Upper lobe of left lung (tissue), 4 donors: ENCODE measurements at regions not wholly inside any gene's neighbourhood (a gene's known extent, or its start where the extent isn't known, plus 50 kb on each side); places are given as distances from the start of the nearest gene placed in this dataset.

Experiments
- POLR2A ChIP-seq, 4 donors: fragments of 450-650 bp; IDR thresholded peaks; one replicate each; pipeline ENCODE4 v1.5.1; 2016 to 2017; ENCODE audit warnings: antibody characterized with exemption in 4 of 4, mild to moderate bottlenecking in 2 of 4
- TF ChIP-seq, protein P1 (sequence below), 6 experiments: fragments of 450-650 bp in 4 of 6; fragments of 200-600 bp in 2 of 6; sonication (generic) in 2 of 6; IDR thresholded peaks; one replicate each; pipeline ENCODE4 v1.5.1; 2016 to 2019; ENCODE audit warnings: antibody characterized with exemption in 6 of 6

DNA sequence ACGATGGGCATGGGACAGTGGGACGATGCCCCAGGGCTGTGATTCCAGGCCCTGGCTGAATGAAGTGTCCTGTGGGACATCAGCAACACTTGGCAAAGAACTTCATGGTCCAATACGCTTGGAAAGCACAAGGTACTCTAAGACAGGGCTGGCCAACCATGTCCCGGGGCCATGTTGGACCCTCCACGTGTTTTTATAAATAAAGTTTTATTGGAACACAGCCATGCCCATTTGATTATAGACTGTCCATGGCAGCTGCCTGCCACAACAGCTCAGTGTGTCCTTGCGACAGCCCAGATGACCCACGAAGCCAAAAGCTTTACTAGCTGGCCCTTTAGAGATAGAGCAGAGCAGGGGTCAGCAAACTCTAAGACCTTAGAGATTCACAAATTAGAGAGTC lies 282.1 kb downstream of the C16orf95 start:
- TF ChIP-seq, protein P1, sequence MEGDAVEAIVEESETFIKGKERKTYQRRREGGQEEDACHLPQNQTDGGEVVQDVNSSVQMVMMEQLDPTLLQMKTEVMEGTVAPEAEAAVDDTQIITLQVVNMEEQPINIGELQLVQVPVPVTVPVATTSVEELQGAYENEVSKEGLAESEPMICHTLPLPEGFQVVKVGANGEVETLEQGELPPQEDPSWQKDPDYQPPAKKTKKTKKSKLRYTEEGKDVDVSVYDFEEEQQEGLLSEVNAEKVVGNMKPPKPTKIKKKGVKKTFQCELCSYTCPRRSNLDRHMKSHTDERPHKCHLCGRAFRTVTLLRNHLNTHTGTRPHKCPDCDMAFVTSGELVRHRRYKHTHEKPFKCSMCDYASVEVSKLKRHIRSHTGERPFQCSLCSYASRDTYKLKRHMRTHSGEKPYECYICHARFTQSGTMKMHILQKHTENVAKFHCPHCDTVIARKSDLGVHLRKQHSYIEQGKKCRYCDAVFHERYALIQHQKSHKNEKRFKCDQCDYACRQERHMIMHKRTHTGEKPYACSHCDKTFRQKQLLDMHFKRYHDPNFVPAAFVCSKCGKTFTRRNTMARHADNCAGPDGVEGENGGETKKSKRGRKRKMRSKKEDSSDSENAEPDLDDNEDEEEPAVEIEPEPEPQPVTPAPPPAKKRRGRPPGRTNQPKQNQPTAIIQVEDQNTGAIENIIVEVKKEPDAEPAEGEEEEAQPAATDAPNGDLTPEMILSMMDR (IDR thresholded peaks at IDR 0.05), result no peak
- TF ChIP-seq POLR2A (IDR thresholded peaks at IDR 0.05), result no peak
